Neural progenitor cell (in vitro differentiated cells): ENCODE measurements at regions not wholly inside any gene's neighbourhood (a gene's known extent, or its start where the extent isn't known, plus 50 kb on each side); places are given as distances from the start of the nearest gene placed in this dataset.

Experiments
- CTCF ChIP-seq: fragments of 200-600 bp; sonication (generic); IDR thresholded peaks from 2 replicates; pipeline ENCODE4 v1.5.1; 2017; ENCODE audit warnings: antibody characterized with exemption, mild to moderate bottlenecking
- EZH2phosphoT487 ChIP-seq: fragments of 200-600 bp; sonication (generic); IDR thresholded peaks from 2 replicates; pipeline ENCODE4 v1.6.1; 2017; ENCODE audit warnings: antibody characterized with exemption

GRCh38 chr3:25277503-25277902, 150.6 kb upstream of the RARB start:
- TF ChIP-seq CTCF, result no peak
- no peak for TF ChIP-seq EZH2phosphoT487
